Heart right ventricle (tissue), 16 donors: ENCODE measurements at regions not wholly inside any gene's neighbourhood (a gene's known extent, or its start where the extent isn't known, plus 50 kb on each side); places are given as distances from the start of the nearest gene placed in this dataset.

Source experiments
- ATAC-seq, 8 donors: fragments of 200-7000 bp; cut with Tn5 transposase; one replicate each; pipeline ENCODE4 v1.9.1; 2020; ENCODE audit warnings: mild to moderate bottlenecking in 8 of 8, moderate library complexity in 8 of 8, moderate number of reproducible peaks in 1 of 8
- DNase-seq, 2 donors: peaks; one replicate each; pipeline ENCODE4 v3.0.0-alpha.2; 2020
- H3K27ac ChIP-seq, 10 donors: fragments of 200-600 bp; sonication (generic) in 2 of 10; one replicate each; pipeline versions ENCODE4 v1.5.0 to v1.8.0; 2020 to 2022; ENCODE audit warnings: mild to moderate bottlenecking in 3 of 10
- H3K27me3 ChIP-seq, 7 donors: fragments of 200-600 bp; one replicate each; pipeline ENCODE4 v1.8.0; 2021 to 2022; ENCODE audit warnings: mild to moderate bottlenecking in 2 of 7
- H3K36me3 ChIP-seq, 9 donors: fragments of 200-600 bp; sonication (generic) in 1 of 9; one replicate each; pipeline versions ENCODE4 v1.5.0 to v1.8.0; 2020 to 2022; ENCODE audit warnings: mild to moderate bottlenecking in 2 of 9
- H3K4me1 ChIP-seq, 9 donors: fragments of 200-600 bp; sonication (generic) in 1 of 9; one replicate each; pipeline versions ENCODE4 v1.5.0 to v1.8.0; 2020 to 2022; ENCODE audit warnings: mild to moderate bottlenecking in 4 of 9
- H3K4me3 ChIP-seq, 10 donors: fragments of 200-600 bp; sonication (generic) in 2 of 10; one replicate each; pipeline versions ENCODE4 v1.5.0 to v1.8.0; 2020 to 2022; ENCODE audit warnings: mild to moderate bottlenecking in 7 of 10, moderate library complexity in 2 of 10
- H3K9me3 ChIP-seq, 11 donors: fragments of 200-600 bp in 10 of 11; sonication (generic) in 2 of 11; one replicate each; pipeline versions ENCODE4 v1.5.0 to v1.8.0; 2013 to 2022; ENCODE audit warnings: mild to moderate bottlenecking in 2 of 11, control low read depth in 1 of 11, moderate library complexity in 1 of 11
- CTCF ChIP-seq, 9 donors: fragments of 200-600 bp; sonication (generic) in 2 of 9; IDR thresholded peaks; one replicate each; pipeline versions ENCODE4 v1.5.0 to v1.8.0; 2021 to 2022; ENCODE audit warnings: antibody characterized with exemption in 9 of 9, mild to moderate bottlenecking in 5 of 9, moderate library complexity in 1 of 9
- WGBS, 2 donors: extraction: QIAGEN DNeasy Blood & Tissue Kit; methylation state at CpG; one replicate each; pipeline ENCODE4 v1.1.7; 2013; ENCODE audit warnings: inconsistent platforms in 1 of 2; 5-methylcytosine and 5-hydroxymethylcytosine counted together
- intact Hi-C, 10 donors: fragments of 100-400 bp; cut with DNase I; formaldehyde crosslinking; loops; one replicate each; pipeline versions ENCODE4 v1.11.1 to v1.14.2; 2022
- donor health status: Arrhythmogenic right ventricular cardiomyopathy.
- donor health status: ischemic (EF 13 %, LVEDD 7.1; RV severe dilation, severe dysfunction).
- donor health status: healthy with polysubstance abuse.
- donor health status: DM: no; HTN: yes; CAD: no.
- donor health status: DM: no; HTN: no; CAD: no.
- donor health status: ischemic (EF 25% LVEDD 6.9; RV normal size, moderate dysfunction).
- donor health status: ischemic (EF 25% LVEDD 5.7; RV mildly dilated, moderate dysfunction).
- donor health status: healthy.
- donor health status: DM: yes; HTN: yes; CAD: no.
- donor health status: Ischemic cardiomyopathy.
- donor health status: ischemic (EF 35%, LVEDD 5.7; RV mildly dilated, moderate dysfunction).
- donor health status: nonischemic (EF 11% LVEDD 7.7; RV severe dilation, severe dysfunction).
- donor health status: DM: yes; HTN: yes; CAD: no.
- donor health status: PGD.
- donor health status: ischemic (EF 29% LVEDD 5.4; RV normal size, mild dysfunction).
- donor health status: nonischemic (EF 23%, LVEDD 6.1; RV moderate dilation, normal function).

GRCh38 chr14:50020799-50021198 lies 95.6 kb downstream of the VCPKMT start:
- peak overlapping the region in 1 of 10 donors; percentile 49 for H3K27ac ChIP-seq
- H3K4me1 ChIP-seq, result peaks cover 4 to 30% (median 20%) of the 10 kb centered on the region in 9 donors
- peaks cover 0 to 22% (median 12%) of the 10 kb centered on the region in 11 donors for H3K9me3 ChIP-seq
- no peak for TF ChIP-seq CTCF (IDR thresholded peaks at IDR 0.05)
- H3K27me3 ChIP-seq, result no peaks in the 10 kb centered on the region
- DNase-seq (no peak), ATAC-seq (no peak)
- no peaks in the 10 kb centered on the region for H3K36me3 ChIP-seq
- H3K4me3 ChIP-seq, result no peak overlapping the region
- intact Hi-C loops, result no loop called here

GRCh38 chr14:50021261-50022031 lies 94.9 kb downstream of the VCPKMT start:
- Histone ChIP-seq H3K9me3 (peaks cover 0 to 25% (median 14%) of the 10 kb centered on the region in 11 donors), H3K27ac (peak overlapping the region in 1 of 10 donors; percentile 49), H3K27me3 (no peaks in the 10 kb centered on the region), H3K4me1 (peaks cover 4 to 30% (median 20%) of the 10 kb centered on the region in 9 donors), H3K36me3 (no peaks in the 10 kb centered on the region), H3K4me3 (no peak overlapping the region)
- WGBS, 2 donors, result 84 to 85% methylated on average over 5 of the region's 5 CpGs
- no peak for TF ChIP-seq CTCF (IDR thresholded peaks at IDR 0.05)
- intact Hi-C loops, result no loop called here
- no peak for DNase-seq
- ATAC-seq, result no peak

- ATAC-seq (no peak), DNase-seq (no peak)
- no peaks in the 10 kb centered on the region for H3K27me3 ChIP-seq
- peaks cover 0 to 25% (median 14%) of the 10 kb centered on the region in 11 donors for H3K9me3 ChIP-seq
- no peak overlapping the region for H3K4me3 ChIP-seq
- intact Hi-C loops, result no loop called here
- no peak overlapping the region for H3K27ac ChIP-seq
- WGBS, 2 donors, result 97 to 98% methylated on average over 3 of the region's 3 CpGs
- no peak for TF ChIP-seq CTCF (IDR thresholded peaks at IDR 0.05)
- H3K36me3 ChIP-seq, result no peaks in the 10 kb centered on the region
- peaks cover 4 to 28% (median 17%) of the 10 kb centered on the region in 9 donors for H3K4me1 ChIP-seq
These were observed 93.7 kb downstream of the VCPKMT start for GRCh38 chr14:50022661-50023060.

GRCh38 chr14:50023671-50024490 lies 92.5 kb downstream of the VCPKMT start:
- ATAC-seq (peak in 7 of 8 donors; percentile 21 to 69 (median 38)), DNase-seq (no peak)
- Histone ChIP-seq H3K4me3 (no peak overlapping the region), H3K27me3 (no peaks in the 10 kb centered on the region), H3K27ac (peak overlapping the region in 8 of 10 donors; percentile 11 to 67 (median 62)), H3K9me3 (peaks cover 0 to 25% (median 14%) of the 10 kb centered on the region in 11 donors), H3K36me3 (no peaks in the 10 kb centered on the region), H3K4me1 (peaks cover 0 to 16% (median 5%) of the 10 kb centered on the region in 9 donors)
- intact Hi-C loops, result no loop called here
- 58 to 61% methylated on average over 8 of the region's 8 CpGs for WGBS, 2 donors
- no peak for TF ChIP-seq CTCF (IDR thresholded peaks at IDR 0.05)
